DOHH2 (cell line): ENCODE measurements at regions not wholly inside any gene's neighbourhood (a gene's known extent, or its start where the extent isn't known, plus 50 kb on each side); places are given as distances from the start of the nearest gene placed in this dataset.

Experiments used
- EZH2phosphoT487 ChIP-seq: fragments of 200-600 bp; sonication (generic); IDR thresholded peaks from 2 replicates; pipeline ENCODE4 v1.6.1; 2017; ENCODE audit warnings: borderline replicate concordance, mild to moderate bottlenecking, antibody characterized with exemption, low read length, moderate library complexity, mixed read lengths
- TF ChIP-seq, protein P1 (sequence below): fragments of 200-600 bp; sonication (generic); IDR thresholded peaks from one replicate; pipeline ENCODE4 v1.5.1; 2014; ENCODE audit warnings: antibody characterized with exemption, mild to moderate bottlenecking, low read depth, low read length; ENCODE audit not compliant: poor library complexity, severe bottlenecking

- TF ChIP-seq, protein P1, sequence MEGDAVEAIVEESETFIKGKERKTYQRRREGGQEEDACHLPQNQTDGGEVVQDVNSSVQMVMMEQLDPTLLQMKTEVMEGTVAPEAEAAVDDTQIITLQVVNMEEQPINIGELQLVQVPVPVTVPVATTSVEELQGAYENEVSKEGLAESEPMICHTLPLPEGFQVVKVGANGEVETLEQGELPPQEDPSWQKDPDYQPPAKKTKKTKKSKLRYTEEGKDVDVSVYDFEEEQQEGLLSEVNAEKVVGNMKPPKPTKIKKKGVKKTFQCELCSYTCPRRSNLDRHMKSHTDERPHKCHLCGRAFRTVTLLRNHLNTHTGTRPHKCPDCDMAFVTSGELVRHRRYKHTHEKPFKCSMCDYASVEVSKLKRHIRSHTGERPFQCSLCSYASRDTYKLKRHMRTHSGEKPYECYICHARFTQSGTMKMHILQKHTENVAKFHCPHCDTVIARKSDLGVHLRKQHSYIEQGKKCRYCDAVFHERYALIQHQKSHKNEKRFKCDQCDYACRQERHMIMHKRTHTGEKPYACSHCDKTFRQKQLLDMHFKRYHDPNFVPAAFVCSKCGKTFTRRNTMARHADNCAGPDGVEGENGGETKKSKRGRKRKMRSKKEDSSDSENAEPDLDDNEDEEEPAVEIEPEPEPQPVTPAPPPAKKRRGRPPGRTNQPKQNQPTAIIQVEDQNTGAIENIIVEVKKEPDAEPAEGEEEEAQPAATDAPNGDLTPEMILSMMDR, result no peak
- no peak for TF ChIP-seq EZH2phosphoT487
These were observed 190.3 kb downstream of the SNX18 start for GRCh38 chr5:54707841-54708240.
